GM19467 (cell line): ENCODE measurements at regions not wholly inside any gene's neighbourhood (a gene's known extent, or its start where the extent isn't known, plus 50 kb on each side); places are given as distances from the start of the nearest gene placed in this dataset.

ENCODE experiments used
- ATAC-seq: cut with Tn5 transposase; IDR thresholded peaks from one replicate; pipeline ENCODE4 v1.9.1; 2021; ENCODE audit warnings: mild to moderate bottlenecking, moderate library complexity; ENCODE audit not compliant: unreplicated experiment

- no peak for ATAC-seq
These were observed 139.5 kb upstream of the NDUFV2 start for GRCh38 chr18:8962855-8963635.

GRCh38 chr18:8963876-8964275 lies 138.6 kb upstream of the NDUFV2 start:
- ATAC-seq, result no peak

- no peak for ATAC-seq
These were observed 137.1 kb upstream of the NDUFV2 start for GRCh38 chr18:8965398-8965797.

- ATAC-seq, result no peak
These were observed 135.7 kb upstream of the NDUFV2 start for GRCh38 chr18:8966821-8967220.

- no peak for ATAC-seq
These were observed 134.9 kb upstream of the NDUFV2 start for GRCh38 chr18:8967573-8967972.

- no peak for ATAC-seq
These were observed 132.7 kb upstream of the NDUFV2 start for GRCh38 chr18:8969639-8970390.

GRCh38 chr18:8970843-8971242 lies 131.7 kb upstream of the NDUFV2 start:
- ATAC-seq, result no peak

GRCh38 chr18:8972116-8972515 lies 130.4 kb upstream of the NDUFV2 start:
- ATAC-seq, result no peak

- no peak for ATAC-seq
These were observed 128.2 kb upstream of the NDUFV2 start for GRCh38 chr18:8974279-8974678.

- no peak for ATAC-seq
These were observed 127.8 kb upstream of the NDUFV2 start for GRCh38 chr18:8974696-8975095.

- no peak for ATAC-seq
These were observed 126.9 kb upstream of the NDUFV2 start for GRCh38 chr18:8975624-8976023.

- ATAC-seq, result no peak
These were observed 125.9 kb upstream of the NDUFV2 start for GRCh38 chr18:8976606-8977005.

GRCh38 chr18:8977166-8977565 lies 125.3 kb upstream of the NDUFV2 start:
- ATAC-seq, result no peak

- no peak for ATAC-seq
These were observed 124.8 kb upstream of the NDUFV2 start for GRCh38 chr18:8977701-8978100.

- ATAC-seq, result no peak
These were observed 124.1 kb upstream of the NDUFV2 start for GRCh38 chr18:8978394-8978793.

GRCh38 chr18:8979258-8979988 lies 123.1 kb upstream of the NDUFV2 start:
- ATAC-seq, result no peak

GRCh38 chr18:8980496-8980895 lies 122.0 kb upstream of the NDUFV2 start:
- ATAC-seq, result no peak

- no peak for ATAC-seq
These were observed 121.6 kb upstream of the NDUFV2 start for GRCh38 chr18:8980918-8981317.

- no peak for ATAC-seq
These were observed 119.9 kb upstream of the NDUFV2 start for GRCh38 chr18:8982416-8983183.

GRCh38 chr18:8983195-8983594 lies 119.3 kb upstream of the NDUFV2 start:
- no peak for ATAC-seq

GRCh38 chr18:8984131-8984721 lies 118.3 kb upstream of the NDUFV2 start:
- ATAC-seq, result no peak
